ENCODE measurements at regions not wholly inside any gene's neighbourhood (a gene's known extent, or its start where the extent isn't known, plus 50 kb on each side); places are given as distances from the start of the nearest gene placed in this dataset.

DNA sequence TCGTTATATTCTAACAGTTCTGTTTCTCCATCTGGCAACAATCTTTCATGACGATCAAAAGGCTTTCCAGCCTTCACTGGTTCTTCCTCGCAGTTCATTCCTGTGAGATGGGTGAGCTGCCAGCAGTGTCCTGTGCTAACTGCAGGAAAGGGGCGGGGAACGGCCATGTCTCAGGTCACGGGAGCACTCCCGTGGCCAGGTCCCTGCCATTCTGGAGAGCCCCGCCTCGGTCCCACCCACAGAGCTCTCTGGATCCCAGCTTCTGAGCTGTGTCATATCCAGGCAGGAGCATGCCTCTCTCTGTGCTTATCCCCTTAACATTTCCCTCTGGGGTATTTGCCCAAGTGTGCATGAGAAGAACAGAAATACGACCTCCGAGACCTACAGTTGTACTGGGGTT lies 297.8 kb upstream of the IRX2 start:
- no peak for DNase-seq (ENCODE audit: low read depth in 2 of 2)

DNA sequence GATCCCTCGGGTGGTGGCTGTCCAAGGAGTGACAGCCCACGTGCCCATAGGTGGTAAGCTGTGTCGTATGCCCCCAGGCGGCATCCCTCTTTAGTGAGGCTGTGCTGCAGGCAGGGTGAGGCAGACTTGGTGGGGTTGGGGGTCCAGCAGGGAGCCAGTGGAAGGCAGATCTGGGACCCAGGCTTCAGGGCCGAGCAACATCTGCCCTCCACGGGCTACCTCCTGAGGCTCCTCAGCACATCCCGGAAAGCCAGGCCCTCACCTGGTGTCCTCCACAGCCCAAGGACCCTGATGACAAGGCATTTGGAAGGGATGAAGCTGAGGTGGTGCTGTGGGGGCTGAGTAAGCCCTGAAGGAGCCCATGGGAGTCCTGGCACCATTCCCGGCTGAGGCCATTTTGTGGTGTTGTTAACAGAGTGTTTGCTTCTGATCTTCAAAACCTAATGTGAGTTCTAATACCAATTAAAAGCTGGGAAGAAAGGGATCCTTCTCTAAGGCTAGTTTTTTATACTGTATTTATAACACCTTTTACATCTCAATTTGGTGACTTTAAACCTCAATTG lies 295.8 kb upstream of the IRX2 start:
- no peak for DNase-seq (ENCODE audit: low read depth in 2 of 2)

DNA sequence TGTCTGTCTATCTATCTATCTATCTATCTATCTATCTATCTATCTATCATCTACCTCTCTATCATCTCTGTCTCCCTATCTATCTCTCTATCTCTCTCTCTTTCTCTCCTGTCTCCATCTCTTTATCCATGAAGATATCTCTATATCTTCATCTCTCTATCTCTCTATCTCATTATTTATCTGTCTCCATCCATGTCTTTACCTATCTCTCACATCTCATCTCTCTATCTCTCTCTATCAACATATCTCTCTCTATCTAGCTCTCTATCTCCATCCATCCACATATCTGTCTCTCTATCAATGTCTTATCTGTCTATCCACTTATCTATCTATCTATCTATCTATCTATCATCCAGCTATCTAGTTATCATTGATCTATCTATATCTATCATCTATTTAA lies 292.1 kb upstream of the IRX2 start:
- no peak for DNase-seq (ENCODE audit: low read depth in 2 of 2)

DNA sequence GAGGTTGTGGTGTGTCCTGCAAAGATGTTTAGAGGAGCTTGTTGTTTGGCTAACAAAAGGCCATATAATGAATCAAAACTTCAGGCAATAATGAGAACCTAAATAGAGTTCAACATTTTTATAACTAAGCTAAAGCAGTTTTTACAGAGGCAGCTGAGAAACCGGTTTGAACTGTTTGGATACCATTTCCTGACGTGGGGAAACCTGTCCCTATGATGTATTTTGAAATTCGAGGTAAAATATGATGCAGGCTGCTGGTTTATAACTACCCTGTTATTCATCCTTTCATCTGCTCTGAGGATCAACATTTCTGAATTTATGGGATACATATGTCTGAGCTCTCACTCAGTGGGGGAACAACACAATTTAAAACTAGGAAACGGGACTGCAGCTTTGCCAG lies 289.5 kb upstream of the IRX2 start:
- no peak for DNase-seq (ENCODE audit: low read depth in 2 of 2)

DNA sequence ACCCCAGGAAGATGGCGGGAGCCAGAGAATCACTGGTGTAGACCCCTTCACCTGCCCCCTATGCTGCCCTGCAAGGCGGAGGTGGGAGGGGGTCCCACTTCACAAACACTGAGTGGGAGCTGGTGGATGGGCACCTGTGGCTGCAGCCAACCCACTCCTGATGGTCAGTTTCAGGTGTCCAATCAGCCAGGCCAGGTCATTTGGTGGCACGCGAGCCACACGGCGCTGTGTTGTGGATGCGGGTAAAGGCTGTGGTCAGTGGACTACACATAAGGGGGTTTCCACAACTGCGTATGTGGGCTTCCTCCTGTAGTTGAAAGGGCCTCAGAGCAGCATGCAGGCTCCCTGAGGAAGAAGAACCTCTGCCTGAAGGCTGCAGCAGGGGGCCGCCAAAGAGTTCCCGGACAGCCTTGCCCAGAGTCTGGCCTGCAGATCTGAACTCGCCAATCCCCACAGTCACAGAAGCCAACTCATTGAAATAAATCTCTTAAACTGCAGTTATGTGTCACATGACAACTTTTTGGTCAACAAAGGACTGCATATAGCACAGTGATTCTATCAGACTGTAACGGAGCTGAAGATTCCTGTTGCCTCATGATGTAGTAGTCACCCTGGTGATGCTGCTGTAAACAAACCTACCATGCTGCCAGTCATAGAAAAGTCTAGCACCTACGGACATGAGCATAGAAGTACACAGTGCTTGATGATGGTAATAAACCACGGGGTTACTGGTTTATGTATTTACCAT lies 284.7 kb upstream of the IRX2 start:
- no peak for DNase-seq (ENCODE audit: low read depth in 2 of 2)

DNA sequence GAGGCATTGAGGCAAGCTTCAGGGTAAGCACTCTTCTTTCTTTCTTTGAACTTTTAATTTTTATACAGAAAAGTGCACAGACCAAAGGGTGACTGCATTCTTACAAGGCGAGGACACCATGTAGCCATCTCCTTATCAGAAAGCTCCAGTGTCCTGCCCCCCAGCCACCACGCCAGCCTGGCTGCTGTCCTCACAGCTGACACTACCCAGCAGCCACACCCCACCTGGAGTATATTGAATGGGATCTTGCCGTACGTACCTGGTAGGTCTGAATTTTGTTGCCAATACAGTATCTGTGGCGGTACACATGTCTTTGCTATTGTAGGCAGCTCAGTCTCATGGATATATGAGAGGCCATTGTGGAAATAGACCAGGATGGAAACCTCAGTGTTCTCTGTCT lies 284.0 kb upstream of the IRX2 start:
- DNase-seq (ENCODE audit: low read depth in 2 of 2) = no peak

DNA sequence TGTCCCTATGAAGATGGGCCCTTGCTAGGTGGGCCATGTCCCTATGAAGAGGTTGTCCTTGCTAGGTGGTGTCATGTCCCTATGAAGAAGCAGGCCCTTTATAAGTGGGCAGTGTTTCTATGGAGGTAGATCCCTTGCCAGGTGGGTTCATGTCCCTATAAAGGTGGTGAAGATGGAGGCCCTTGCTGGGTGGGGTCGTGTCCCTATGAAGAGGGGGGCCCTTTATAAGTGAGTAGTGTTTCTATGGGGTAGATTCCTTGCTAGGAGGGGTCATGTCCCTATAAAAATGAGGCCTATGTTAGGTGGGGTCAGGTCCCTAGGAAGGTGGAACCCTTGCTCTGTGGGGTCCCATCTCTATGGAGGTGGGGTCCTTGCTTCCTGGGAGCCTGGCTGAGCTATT lies 283.4 kb upstream of the IRX2 start:
- DNase-seq (ENCODE audit: low read depth in 2 of 2) = no peak

DNA sequence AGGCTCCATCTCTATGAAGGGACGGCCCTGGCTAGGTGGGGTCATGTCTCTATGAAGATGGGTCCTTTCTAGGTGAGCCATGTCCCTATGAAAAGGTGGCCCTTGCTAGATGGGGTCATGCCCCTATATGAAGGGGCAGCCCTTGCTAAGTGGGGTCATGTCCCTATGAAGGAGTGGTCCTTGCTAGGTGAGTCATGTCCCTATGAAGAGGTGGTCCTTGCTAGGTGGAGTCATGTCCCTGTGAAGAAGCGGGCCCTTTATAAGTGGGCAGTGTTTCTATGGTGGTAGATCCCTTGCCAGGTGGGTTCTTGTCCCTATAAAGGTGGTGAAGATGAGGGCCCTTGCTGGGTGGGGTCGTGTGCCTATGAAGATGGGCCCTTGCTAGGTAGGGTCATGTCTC lies 283.0 kb upstream of the IRX2 start:
- DNase-seq (ENCODE audit: low read depth in 2 of 2) = no peak

DNA sequence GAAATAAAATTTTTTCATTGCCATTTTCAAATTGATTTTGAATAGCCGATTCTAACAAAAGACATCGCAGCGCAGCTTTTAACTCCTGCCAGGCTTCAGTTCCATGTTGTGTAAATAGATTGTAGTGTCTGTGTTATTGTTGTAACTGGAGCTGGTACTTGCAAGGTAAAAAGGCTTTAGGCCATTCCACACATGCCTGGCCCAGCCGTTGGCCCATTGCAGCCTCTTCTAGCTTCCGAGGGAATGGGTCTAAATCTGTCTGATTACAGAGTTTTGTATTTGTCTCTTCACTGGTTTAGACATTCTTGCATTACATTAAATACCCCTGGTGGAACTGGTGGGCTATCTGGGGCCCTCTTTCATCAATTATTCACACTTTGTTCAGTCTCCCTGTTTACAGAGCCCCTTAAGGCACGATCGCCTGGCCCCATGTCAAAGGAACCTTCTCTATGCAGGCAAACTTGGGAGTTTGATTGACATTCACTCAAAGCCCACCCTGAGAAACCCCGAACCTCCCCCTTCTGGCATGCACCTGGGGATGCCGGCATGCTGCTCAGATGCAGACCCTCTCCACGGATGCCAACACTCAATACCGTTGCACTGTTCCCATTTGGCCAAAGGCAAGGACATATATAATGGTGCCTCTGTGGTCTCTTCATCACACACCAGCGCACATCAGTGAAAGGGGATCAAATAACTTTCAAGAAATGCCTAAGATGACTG lies 281.7 kb upstream of the IRX2 start:
- DNase-seq (ENCODE audit: low read depth in 2 of 2) = no peak

DNA sequence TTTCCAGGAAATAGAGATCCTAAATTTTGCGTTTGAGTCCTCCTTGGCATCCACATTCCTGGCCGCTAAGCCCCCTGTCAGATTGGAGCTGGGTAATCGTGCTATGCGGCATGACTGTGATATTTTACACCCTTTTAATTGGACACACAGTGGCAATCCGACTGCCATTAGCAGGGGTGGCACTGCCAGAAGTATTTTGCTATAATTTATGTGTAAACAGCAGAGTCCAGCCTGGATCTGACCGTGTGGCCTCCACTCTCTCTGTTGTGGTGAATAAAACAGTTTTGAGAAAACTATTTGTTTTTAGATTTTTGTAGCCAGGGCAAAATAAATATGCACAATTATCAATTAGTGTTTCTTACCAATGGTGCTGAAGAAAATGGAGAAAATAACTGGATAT lies 281.0 kb upstream of the IRX2 start:
- no peak for DNase-seq (ENCODE audit: low read depth in 2 of 2)

DNA sequence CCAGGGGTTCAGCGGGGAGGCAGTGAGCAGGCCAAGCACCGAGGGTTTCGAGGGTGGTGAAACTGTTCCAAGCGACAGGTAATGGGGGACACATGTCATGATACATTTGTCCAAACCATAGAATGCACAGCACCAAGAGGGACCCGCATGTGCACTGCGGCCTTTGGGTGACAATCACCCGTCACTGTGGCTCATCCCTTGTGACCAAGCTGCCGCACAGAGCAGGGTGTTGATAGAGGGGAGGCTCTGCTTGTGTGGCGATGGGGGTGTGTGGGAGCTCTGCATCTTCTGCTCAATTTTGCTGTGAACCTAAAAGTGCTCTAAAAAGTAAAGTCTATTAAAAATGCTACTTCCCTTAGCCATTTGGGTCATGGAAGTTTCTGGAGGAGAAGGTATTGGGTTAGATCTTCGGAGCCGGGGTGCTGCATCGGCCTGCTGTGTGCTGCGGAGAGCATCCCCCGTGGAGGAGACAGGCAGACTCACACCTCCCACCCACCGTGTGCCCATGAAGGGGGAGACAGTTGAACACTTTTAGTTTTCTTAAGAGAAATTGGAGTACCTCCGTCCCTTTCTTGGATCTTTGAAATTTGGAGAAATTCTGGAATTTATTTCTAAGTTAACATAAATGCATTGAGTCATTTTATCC lies 280.4 kb upstream of the IRX2 start:
- no peak for DNase-seq (ENCODE audit: low read depth in 2 of 2)

DNA sequence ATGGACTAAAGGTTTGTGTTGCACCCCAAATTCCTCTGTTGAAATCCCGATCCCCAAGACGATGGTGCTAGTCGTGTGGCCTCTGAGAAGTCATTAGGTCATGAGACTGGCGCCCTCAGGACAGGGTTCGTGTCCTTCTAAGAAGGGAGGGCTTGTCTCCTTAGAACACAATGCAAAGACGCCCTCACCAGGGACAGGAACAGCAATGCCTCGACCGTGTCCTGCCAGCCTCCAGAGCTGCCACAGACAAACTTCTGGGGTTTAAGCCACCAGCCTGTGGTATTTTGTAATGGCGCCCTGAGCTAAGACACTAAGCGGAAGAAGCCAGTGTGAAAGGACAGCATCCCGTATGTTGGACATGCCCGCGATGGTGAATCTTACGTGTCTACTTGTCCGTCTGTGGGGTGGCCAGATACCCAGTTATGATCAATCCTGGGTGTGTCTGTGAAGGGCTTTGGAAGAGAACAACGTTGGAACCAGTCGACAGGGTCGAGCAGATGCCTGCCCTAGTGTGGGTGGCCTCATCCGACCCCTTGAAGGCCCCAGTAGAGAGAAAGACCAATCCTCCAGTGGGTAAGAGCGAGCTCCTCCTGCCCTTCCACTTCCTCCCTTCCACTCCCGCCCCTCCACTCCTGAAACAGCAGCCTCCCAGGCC lies 279.2 kb upstream of the IRX2 start:
- no peak for DNase-seq (ENCODE audit: low read depth in 2 of 2)

DNA sequence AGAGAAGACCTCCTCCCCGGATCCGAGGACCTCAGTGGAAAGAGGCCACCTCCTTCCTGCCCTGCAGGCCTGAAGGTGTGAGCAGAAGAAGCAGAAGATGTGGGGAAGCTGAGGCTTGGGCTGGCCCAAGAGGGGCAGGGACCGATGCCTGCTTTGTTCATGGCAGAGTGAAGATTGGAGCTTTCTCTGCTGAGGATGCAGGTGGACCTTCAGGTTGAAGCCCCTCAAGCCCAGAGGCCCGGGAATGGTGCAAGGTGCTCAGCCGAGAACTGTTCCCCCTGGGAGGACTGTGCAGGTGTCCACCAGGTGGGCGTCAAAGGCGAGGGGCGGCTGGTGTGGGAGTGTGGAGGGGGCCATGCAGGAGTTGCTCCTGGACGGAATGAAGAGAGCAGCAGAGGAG lies 277.9 kb upstream of the IRX2 start:
- no peak for DNase-seq (ENCODE audit: low read depth in 2 of 2)

DNA sequence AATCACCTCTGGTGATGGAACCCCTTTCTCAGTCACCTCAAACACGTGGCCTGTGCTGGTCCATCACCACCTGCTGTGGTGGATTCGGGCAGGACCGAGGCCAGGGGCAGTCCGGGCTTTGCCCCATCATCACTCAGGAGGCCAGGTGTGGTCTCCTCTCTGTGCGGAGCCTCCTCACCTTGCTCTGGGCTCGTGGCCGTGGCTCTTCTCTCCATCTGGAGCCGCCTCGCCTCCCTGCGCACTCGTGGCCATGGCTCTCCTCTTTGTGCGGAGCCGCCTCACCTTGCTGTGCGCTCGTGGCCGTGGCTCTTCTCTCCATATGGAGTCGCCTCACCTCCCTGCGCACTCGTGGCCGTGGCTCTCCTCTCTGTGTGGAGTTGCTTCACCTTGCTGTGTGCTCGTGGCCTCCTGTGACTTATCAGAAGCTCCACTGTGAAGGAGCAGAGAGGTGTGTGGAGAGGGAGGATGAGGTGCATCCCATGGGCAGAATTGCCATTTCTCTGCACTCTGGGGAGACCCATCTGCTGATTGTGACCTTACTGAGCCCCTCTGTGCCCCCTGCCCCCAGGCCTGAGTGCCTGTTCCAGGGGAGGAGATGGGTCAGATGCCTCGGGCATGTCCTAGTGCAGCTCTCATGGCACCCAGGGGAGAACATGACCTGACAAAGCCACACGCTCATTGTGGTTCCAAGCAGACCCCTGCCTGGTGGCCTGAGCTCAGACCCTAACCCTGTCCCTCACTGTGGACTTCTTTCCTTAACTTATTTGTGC lies 276.6 kb upstream of the IRX2 start:
- no peak for DNase-seq (ENCODE audit: low read depth in 2 of 2)

DNA sequence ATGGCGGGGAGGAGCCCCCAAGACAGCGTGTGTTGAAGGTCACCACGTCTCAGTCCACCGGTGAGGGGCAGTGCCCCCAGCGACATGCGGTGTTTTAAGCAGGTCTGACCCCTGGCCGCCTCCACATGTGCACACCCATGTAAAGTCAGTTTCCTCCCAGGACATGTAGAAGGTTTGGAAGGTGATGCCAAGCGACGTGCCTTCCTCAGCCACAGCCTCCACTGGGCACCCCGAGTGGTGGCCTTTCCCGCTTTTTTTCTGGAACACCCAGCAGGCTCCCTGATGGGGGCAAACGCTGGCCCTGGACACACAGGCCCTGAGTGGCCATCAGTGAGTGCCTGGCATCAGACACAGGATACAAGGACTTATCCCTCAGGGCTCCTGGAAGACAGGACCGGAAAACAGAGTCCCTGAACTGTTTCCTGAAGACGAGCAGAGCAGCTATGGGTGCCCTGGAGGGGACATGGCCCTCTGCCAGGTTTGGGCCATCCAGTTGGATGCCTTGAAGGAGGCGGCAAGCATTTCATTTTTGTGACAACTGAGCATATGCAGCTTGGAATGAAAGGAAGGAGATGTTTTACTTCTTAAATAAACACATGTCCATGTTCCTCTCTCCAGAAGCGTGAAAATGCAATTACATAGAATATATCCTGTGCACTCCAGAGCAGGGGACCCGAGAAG lies 275.8 kb upstream of the IRX2 start:
- DNase-seq (ENCODE audit: low read depth in 2 of 2) = no peak

DNA sequence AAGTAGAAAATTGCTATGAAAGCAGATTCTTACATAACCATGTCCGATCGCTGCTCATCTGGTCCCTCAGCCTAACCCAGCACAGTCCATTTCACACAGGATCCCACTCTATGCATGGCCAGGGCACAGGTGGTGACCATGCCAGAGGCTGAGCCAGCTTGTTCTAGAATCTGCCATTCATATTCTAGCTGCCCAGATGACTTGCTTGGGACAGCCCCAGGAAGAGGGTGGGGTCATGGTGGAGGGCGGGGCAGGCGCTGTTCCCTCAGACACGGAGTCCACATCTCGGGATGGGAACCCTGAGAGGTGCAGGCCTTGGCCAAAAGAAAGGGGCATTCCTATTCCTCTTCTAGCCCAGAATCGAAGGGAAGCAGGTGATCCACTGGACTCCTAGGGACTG lies 275.2 kb upstream of the IRX2 start:
- no peak for DNase-seq (ENCODE audit: low read depth in 2 of 2)

DNA sequence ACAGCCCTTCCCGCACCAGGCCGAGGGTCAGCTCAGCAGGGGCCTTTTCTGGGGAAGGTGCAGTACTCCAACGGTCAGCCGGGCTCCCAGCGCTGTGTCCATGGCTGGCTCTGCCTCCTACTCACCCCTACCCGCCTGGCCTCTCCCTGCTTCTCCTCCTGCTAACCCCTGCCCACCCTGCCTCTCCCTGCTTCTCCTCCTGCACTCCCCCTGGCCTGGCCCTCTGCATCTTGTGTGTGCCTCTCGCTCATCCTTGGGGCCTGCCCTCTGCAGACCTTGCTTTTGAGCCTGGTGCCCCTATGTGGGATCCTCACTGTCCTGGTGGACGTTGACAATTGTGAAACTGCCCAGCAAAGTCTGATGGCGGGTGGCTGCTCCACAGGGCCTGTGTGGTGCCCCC lies 274.6 kb upstream of the IRX2 start:
- DNase-seq (ENCODE audit: low read depth in 2 of 2) = no peak

DNA sequence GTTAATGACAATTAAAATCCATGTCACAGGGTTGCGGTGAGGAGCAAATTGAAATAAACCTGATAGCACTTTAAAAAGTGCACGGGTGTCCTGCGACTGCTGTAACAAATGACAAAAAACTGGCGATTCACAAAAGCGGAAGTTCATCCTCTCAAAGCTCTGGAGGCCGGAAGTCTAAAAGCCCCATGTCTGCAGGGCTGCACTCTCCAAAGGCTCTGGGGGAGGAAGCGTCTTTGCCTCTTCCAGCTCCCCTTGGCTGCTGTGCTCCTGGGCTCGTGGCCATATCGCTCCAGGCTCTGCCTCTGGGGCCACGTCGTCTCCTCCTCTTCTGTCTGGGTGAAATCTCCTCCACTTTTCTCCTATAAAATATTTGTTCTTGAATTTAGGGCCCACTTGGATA lies 273.9 kb upstream of the IRX2 start:
- no peak for DNase-seq (ENCODE audit: low read depth in 2 of 2)

DNA sequence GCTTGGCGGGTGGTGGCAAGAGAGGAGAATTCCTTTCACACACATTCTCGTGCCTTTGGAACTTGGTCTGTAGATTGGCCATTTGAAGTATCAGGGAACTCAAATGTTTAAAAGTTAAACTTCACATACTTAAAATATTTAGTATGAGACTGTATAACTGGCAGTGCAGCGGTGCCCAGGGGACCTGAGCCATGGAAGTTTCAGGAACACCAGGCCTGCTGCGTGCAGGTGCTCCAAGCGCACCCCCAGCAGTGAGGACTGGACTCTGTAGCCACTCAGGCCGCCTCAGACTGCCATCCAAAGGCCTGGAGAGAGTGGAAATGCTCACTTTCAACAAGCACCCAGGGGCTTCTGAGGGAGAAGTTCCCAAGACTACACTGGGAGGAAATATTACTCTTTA lies 273.5 kb upstream of the IRX2 start:
- DNase-seq (ENCODE audit: low read depth in 2 of 2) = no peak

DNA sequence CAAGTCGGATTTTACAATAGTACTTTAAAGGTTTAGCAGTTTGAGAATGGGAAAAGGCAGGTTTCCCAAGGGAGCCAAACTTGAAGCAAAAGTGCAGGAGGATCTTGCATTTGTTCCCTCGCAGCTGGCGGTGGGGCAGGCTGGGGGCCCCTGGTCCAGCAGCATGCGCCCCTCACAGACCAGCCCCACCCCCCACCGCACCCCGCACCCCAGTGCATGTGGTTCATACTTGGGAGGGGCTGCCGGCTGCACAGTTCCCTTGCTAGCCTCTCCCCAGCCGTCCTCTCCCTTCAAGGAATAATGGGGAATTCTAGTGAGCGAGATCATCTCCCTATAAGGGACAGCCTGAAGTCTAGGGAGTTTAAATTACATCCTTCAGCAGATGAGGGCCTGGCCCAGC lies 273.1 kb upstream of the IRX2 start:
- DNase-seq (ENCODE audit: low read depth in 2 of 2) = no peak

DNA sequence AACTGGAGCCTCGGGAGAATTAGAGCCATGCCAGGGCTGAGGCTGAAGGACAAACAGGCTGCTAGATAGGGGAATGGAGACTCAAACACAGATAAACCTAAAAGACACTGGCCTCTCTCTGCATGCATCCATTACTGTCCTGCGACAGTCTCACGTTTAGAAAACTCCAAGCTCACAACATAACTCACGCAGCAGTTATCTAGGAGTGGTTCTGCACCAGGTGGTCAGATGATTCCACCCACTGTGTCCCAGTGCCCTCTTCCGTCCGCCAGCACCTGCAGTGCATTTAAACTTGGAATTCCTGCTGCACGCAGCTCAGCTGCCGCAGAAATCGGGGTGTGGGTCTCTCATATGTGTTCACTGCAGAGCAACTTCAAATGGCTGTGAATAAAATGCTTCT lies 272.6 kb upstream of the IRX2 start:
- no peak for DNase-seq (ENCODE audit: low read depth in 2 of 2)
